ENCODE measurements at regions not wholly inside any gene's neighbourhood (a gene's known extent, or its start where the extent isn't known, plus 50 kb on each side); places are given as distances from the start of the nearest gene placed in this dataset.

DNA sequence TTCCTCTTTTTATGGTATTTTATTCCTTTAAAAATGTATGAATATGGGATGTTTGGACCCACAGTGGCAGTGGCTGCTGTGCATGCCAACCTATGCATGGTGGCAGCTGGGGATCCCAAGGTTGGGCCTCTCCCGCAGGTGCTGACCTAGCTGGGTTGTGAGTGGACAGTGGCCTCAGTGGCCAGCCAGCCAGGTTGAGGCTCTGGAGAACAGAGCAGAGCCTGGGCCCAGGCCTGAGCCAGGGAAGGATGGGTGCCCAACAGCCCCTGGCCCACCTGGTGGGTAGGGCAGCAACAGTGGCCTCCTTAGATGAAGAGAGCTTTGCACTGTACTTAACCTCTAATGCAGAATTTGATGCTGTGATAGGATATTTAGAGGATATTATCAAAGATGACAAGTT lies 624.8 kb downstream of the CHSY3 start:
- Histone ChIP-seq H3K27ac (ENCODE audit: low read depth, low read length) (no peak overlapping the region), H2AFZ (ENCODE audit: low read length) (no peak overlapping the region), H3K36me3 (ENCODE audit: insufficient read depth, low read length) (no peaks in the 10 kb centered on the region), H4K20me1 (ENCODE audit: insufficient read depth, low read length) (no peaks in the 10 kb centered on the region), H3K9me3 (ENCODE audit: low read depth, low read length) (no peaks in the 10 kb centered on the region), H3K4me3 (ENCODE audit: insufficient read depth, low read length) (no peak overlapping the region), H3K79me2 (ENCODE audit: insufficient read depth, low read length) (no peaks in the 10 kb centered on the region), H3K27me3 (ENCODE audit: insufficient read depth, low read length) (no peaks in the 10 kb centered on the region), H3K4me2 (ENCODE audit: insufficient read depth, low read length) (no peak overlapping the region), H3K4me1 (ENCODE audit: insufficient read depth, low read length) (peaks cover 7% of the 10 kb centered on the region)
- DNase-seq (ENCODE audit: insufficient read length, low spot score, missing footprints), result no peak
- TF ChIP-seq CTCF (IDR thresholded peaks at IDR 0.05; ENCODE audit: extremely low read depth, low read depth, low read length), result no peak

GRCh38 chr5:130528474-130528873 lies 624.2 kb downstream of the CHSY3 start:
- Histone ChIP-seq H3K79me2 (ENCODE audit: insufficient read depth, low read length) (no peaks in the 10 kb centered on the region), H2AFZ (ENCODE audit: low read length) (peak overlapping the region; percentile 68), H3K4me2 (ENCODE audit: insufficient read depth, low read length) (peak overlapping the region; percentile 15), H4K20me1 (ENCODE audit: insufficient read depth, low read length) (no peaks in the 10 kb centered on the region), H3K4me3 (ENCODE audit: insufficient read depth, low read length) (no peak overlapping the region), H3K4me1 (ENCODE audit: insufficient read depth, low read length) (peaks cover 7% of the 10 kb centered on the region), H3K36me3 (ENCODE audit: insufficient read depth, low read length) (no peaks in the 10 kb centered on the region), H3K27me3 (ENCODE audit: insufficient read depth, low read length) (no peaks in the 10 kb centered on the region), H3K9me3 (ENCODE audit: low read depth, low read length) (no peaks in the 10 kb centered on the region), H3K27ac (ENCODE audit: low read depth, low read length) (peak overlapping the region; percentile 12)
- DNase-seq (ENCODE audit: insufficient read length, low spot score, missing footprints), result peak; percentile 89
- no peak for TF ChIP-seq CTCF (IDR thresholded peaks at IDR 0.05; ENCODE audit: extremely low read depth, low read depth, low read length)

GRCh38 chr5:130526708-130527107 lies 622.4 kb downstream of the CHSY3 start:
- Histone ChIP-seq H3K27ac (ENCODE audit: low read depth, low read length) (no peak overlapping the region), H4K20me1 (ENCODE audit: insufficient read depth, low read length) (no peaks in the 10 kb centered on the region)
- no peak for TF ChIP-seq CTCF (IDR thresholded peaks at IDR 0.05; ENCODE audit: extremely low read depth, low read depth, low read length)

DNA sequence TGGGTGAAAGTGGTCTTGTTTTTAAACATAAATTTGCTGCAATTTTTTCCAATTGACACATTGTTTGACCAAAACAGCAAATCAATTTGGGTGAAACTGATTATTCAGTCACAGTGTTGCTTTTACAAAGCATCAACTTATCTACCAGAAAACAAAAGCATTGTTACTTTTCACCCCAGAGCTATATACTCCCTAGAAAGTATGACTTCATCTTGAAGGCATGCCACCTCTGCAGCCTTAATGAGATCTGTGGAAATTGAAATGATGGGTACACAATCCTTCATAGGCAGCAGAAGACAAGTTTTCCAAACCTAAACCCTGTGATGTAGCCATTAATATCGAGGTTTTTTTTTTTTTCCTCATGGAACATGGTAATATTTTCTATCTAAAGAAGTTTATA lies 615.9 kb downstream of the CHSY3 start:
- H3K4me1 ChIP-seq (ENCODE audit: insufficient read depth, low read length), result no peaks in the 10 kb centered on the region
- no peaks in the 10 kb centered on the region for H3K36me3 ChIP-seq (ENCODE audit: insufficient read depth, low read length)
- TF ChIP-seq CTCF (IDR thresholded peaks at IDR 0.05; ENCODE audit: extremely low read depth, low read depth, low read length), result no peak
- no peak overlapping the region for H2AFZ ChIP-seq (ENCODE audit: low read length)
- no peak overlapping the region for H3K27ac ChIP-seq (ENCODE audit: low read depth, low read length)
- no peaks in the 10 kb centered on the region for H3K79me2 ChIP-seq (ENCODE audit: insufficient read depth, low read length)
- H4K20me1 ChIP-seq (ENCODE audit: insufficient read depth, low read length), result no peaks in the 10 kb centered on the region
- DNase-seq (ENCODE audit: insufficient read length, low spot score, missing footprints), result no peak
- H3K27me3 ChIP-seq (ENCODE audit: insufficient read depth, low read length), result no peaks in the 10 kb centered on the region
- H3K4me3 ChIP-seq (ENCODE audit: insufficient read depth, low read length), result no peak overlapping the region
- H3K9me3 ChIP-seq (ENCODE audit: low read depth, low read length), result peaks cover 5% of the 10 kb centered on the region
- H3K4me2 ChIP-seq (ENCODE audit: insufficient read depth, low read length), result no peak overlapping the region

More at GRCh38 chr5:130526708-130527107, 622.4 kb downstream of the CHSY3 start:
- no peak for DNase-seq (ENCODE audit: insufficient read length, low spot score, missing footprints)
- Histone ChIP-seq H3K27me3 (ENCODE audit: insufficient read depth, low read length) (no peaks in the 10 kb centered on the region), H3K4me2 (ENCODE audit: insufficient read depth, low read length) (no peak overlapping the region), H3K4me3 (ENCODE audit: insufficient read depth, low read length) (no peak overlapping the region), H3K36me3 (ENCODE audit: insufficient read depth, low read length) (no peaks in the 10 kb centered on the region), H2AFZ (ENCODE audit: low read length) (no peak overlapping the region), H3K4me1 (ENCODE audit: insufficient read depth, low read length) (peaks cover 7% of the 10 kb centered on the region), H3K79me2 (ENCODE audit: insufficient read depth, low read length) (no peaks in the 10 kb centered on the region), H3K9me3 (ENCODE audit: low read depth, low read length) (no peaks in the 10 kb centered on the region)
